ENCODE measurements at regions not wholly inside any gene's neighbourhood (a gene's known extent, or its start where the extent isn't known, plus 50 kb on each side); places are given as distances from the start of the nearest gene placed in this dataset.
A peak's percentile ranks its signal among the peaks of the same experiment; 100 is the strongest.

DNA sequence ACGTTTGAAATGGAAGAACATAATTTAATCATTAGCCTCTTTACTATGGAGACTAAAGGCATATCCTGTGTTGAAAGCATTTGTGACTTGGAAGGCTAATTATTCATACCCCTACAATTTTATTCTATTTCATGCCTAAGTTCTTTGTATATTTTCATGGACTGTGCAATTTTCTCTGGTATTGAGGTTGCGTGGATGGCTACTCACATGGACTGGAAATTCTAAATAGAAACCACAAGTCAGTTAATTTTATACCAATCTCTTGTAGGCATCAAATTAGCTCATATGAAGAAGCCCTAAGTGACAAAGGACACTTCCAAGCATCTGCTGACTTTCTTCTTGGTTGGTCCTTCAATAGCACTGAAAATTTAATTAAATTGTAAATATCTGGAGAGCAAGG is 1353.5 kb downstream of the ROBO1 start:
- no peak for DNase-seq (ENCODE audit: low read depth, low spot score)

DNA sequence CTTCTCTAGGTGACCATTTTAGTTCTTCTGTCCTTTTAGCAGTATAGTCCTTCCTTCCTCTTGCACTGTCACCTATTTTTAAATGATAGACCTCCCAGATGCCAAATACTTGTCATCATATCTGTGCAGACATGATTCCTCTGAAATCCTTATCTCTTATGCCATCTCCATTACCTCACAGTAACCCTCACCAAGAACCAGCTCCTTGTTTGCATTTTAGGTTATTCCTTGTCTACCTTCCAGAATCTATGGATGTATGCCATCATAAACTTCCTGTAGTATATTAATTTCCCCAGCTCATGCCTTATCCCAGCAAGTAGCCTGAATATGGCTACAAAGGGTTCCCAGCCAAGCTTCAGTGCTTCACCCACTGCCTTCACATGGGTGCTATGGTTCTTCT is 1347.2 kb downstream of the ROBO1 start:
- DNase-seq (ENCODE audit: low read depth, low spot score), result no peak

DNA sequence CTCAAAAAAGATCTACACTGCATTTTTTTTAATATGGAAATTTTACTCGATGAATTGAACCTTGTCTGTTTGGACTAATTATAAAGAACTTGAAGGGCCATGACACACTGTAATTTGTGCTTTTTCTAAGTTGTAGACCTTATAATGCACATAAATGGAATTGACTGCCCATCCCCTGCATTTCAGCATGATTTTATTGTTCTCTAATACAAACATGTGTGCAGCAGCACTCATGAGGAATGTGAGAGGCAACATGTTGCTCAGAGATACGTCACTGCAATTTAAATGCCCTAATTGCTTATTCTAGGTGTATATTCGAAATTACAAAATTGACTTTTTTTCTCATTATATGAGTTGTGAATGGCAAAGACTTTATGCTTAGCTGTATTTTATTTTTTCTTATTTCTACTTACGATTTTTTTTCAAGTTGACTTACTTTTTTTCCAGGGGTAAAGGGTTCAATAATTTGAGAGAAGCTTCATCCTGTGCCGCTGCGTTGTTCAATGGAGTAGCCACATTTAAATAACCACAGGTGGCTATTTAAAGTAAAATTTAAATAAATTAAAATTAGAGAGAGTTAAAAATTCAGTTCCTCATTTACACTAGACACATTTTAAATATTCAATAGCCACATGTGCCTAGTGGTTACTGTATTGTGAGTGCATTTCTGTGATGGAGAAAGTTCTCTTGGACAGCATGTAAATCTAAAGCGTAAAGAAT is 1346.4 kb downstream of the ROBO1 start:
- no peak for DNase-seq (ENCODE audit: low read depth, low spot score)

DNA sequence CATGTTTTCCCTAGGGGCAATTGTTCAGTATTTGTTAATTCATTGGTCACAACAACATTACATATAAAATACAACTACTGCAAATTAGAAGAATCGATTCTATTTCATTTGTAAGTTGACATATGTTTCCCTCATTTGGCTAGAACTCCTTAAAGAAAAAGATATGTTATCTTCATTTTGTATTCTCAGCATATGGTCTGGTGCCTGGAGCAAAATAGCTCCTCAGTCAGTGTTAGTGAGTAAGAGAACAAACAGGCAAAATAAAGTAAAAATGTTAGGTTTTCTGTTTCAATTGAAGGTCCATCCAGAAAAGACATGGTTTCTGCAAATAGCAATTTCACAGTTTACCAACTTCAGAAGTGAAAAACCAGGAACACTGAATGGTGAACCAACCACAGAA is 1343.1 kb downstream of the ROBO1 start:
- no peak for DNase-seq (ENCODE audit: low read depth, low spot score)

DNA sequence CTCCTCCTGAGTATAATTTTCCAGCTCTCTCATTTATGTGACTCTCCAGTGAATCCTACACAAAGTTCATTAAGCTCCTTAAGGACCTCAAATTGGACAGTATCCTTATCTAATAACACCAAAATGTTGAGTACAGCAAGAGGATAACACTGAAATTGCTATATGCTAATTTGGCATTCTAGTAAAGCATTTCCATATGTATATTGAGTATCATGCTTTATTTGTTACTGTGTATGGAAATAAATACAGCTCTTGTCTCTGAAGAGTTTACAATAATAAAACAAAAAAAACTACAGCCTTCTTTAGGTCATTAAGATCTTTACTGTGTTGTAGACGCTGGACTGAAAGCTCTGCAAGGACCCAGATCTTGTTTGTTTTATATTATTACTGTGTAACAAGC is 1341.3 kb downstream of the ROBO1 start:
- no peak for DNase-seq (ENCODE audit: low read depth, low spot score)

DNA sequence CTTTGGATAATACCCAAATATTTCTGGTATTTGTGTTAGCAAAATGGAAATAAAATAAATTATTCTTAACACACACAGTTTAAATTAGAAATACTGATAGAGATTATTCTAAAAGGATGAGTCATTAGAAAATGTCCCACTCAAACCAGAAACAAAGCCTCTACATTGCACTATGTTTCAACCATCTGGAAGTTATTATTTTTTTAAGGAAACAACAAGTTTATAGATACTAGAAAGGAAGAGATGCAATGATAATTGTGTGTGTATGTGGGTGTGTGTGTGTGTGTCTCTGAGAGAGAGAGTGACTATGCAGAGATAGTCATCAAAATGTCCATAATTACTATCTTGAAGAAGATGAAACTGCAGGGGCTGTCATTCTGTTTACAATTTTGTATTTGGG is 1340.5 kb downstream of the ROBO1 start:
- no peak for DNase-seq (ENCODE audit: low read depth, low spot score)

DNA sequence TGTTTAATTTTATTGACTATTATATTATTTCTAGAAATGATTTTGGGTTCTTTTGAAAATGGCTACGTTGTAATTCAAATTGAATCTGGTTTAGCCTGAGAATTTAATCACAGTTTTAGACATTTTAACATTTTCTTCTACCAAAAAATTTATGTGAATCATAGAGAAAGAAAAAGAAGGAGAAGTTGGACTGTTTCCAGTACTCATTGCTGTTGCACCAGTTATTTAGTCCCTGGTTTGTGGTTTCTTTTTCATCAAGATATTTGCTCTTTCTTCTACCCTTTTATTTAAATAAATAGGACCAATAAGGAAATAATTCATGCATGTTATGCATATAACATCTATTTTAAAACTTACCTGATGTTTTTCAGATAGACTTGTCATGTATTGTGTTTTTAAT is 1337.1 kb downstream of the ROBO1 start:
- no peak for DNase-seq (ENCODE audit: low read depth, low spot score)

DNA sequence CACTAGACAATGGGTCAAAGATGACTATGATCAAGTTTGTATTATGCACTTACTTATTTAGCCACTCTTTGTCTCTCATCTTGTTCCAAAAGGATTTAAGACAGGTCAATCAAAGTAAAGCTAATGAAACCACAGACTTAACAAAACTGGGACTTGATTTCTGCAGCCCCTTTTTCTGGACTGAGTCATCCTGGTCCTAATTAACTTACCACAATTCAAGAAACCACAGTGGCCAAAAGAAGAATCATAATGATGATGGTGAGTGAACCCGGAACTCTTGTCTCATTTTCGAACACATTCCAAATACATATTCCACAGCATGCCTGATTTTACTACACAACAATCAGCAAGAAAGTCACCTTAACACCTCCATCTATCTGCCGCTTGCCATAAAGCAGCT is 1333.0 kb downstream of the ROBO1 start:
- no peak for DNase-seq (ENCODE audit: low read depth, low spot score)

DNA sequence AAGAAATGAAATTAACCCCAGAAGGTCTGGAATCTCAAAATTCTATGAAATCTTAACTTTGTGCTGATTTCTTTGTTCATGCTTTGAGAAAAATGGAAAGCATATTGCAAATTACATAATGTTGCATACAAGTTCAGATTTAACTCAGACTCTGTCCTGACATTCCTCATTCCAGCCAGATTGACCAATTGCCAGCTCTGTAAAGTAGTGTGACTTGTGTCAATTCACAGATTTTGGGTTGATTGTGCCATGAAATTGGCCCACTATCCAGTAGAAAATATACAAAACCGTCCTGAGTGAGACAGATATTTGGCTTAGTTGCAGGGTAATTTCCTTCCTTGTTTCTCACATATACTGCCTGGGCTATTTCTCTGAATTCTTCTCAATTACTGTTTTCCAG is 1312.6 kb downstream of the ROBO1 start:
- DNase-seq (ENCODE audit: low read depth, low spot score), result no peak

DNA sequence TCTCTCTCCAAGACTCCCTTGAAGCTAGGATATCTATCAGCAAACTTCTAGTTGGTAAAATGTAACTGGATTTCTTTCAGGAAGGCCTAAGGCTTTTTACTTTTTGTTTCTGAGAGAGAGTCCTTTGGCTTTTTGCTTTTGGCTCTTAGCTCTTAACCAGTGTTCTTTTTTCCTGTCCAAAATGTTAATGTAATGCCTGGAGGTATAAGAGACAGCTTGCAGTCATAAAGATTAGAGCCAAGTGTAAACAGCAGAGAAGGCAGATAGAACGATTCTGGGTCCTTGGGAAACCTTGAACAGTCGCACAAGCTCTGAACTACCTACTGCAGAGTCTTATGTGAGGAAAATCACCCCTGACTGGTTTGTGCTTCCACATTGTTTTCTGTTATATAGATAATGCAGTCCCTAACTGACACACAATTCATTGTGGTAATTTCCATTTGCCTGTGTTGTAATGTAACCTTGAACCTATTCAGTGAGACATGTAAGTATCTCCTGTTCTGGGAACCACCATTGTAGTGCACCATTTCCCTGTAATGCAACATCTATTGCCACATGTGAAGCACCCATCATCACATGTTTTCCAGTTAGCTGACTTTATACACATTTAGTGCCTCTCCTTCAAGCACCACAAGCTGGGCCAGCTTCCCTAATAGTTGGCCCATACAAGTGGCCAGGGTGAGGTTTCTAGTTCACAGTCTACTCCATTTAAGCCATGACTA is 1311.9 kb downstream of the ROBO1 start:
- peak; percentile 26 for DNase-seq (ENCODE audit: low read depth, low spot score)

DNA sequence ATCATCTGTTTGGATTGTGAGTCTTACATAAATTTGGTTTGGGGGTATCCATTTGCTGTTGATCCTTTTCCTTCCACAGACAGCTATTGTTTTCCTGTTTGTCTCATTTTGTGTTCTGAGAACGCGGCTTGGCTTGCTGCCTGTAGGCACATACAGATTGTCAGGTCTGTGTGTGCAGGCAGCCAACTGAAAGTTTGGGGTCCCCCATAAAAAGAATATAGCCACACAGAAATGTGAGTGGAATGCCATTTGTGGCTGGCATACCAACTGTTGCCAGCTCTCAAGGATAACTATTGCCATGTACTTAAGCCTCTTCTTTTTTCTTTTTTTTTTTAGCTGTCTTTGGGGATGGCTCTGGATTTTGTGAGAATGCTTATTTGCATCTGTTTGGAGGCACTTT is 1308.0 kb downstream of the ROBO1 start:
- DNase-seq (ENCODE audit: low read depth, low spot score), result no peak

DNA sequence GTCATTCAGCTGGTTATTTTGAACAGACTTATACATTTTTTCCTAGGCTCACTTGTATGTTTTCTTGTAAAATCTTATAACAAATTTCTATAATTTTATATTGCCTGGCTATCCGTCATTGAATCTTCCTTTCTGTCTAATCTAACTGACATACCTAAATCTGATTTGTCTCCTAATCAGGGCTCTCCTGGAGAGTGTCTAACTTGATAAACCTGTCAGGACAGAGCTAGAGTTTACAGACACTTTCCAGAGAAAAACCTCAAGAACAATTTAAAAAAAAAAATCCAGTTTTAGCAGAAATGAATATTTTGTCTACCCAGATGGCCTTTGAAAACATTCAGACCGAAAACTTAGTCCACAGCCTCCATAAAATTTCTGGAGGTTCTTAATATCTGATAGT is 1305.8 kb downstream of the ROBO1 start:
- no peak for DNase-seq (ENCODE audit: low read depth, low spot score)

DNA sequence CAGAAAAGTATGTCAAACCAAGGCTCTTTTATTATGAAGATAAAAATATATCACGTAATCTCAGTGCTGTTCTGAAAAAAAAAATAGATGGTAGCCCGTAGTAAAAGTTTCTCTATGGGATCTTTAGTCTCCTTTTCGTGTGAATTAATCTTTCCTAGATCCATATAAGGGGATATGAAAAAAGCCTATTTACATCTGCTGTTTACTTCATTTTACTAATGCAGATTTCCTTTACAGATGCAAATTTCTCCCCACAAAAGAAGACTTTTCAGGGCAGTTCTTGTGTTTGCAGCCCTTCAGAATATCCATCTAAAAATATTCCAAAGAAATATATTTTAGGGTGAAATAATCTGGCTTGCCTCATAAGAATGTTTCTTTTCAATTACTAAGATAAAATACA is 1291.7 kb downstream of the ROBO1 start:
- DNase-seq (ENCODE audit: low read depth, low spot score), result no peak

DNA sequence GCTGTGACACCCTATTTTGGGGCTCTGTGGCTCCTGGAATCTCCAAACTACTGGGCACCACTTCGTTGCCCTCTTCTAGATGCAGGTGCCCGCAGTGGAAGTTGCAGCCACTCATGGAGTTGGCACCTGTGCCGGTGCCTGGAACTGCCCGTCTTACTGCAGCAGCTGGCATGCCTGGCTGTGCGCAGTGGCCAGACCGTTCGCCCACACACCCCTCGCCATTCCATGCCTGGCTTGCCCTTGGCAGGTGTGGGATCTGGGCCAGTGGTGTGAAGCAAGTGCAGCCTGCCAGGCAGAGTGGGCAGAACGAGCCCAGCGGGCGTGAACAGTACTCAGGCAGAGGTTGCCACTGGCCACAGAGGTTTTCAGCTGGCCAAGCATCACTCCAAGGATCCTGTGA is 1286.7 kb downstream of the ROBO1 start:
- no peak for DNase-seq (ENCODE audit: low read depth, low spot score)

DNA sequence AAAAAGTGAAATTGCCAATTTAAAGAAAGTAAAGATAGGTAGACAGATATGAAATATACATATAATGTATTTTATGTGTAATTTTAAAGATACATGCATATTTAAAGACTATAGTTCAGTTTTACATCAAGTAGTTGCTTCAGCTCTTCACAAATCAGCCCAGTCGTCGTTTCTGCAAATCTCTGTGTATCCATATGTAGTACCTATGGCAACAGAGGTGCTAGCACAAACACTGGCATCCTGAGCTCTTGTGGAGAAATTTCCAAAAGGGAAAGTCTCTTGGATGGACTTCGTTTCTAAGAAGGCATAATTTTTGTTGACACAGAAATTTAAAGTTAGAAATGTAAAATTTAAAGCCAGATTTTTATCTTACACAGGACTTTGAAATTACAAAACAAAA is 1284.7 kb downstream of the ROBO1 start:
- no peak for DNase-seq (ENCODE audit: low read depth, low spot score)

DNA sequence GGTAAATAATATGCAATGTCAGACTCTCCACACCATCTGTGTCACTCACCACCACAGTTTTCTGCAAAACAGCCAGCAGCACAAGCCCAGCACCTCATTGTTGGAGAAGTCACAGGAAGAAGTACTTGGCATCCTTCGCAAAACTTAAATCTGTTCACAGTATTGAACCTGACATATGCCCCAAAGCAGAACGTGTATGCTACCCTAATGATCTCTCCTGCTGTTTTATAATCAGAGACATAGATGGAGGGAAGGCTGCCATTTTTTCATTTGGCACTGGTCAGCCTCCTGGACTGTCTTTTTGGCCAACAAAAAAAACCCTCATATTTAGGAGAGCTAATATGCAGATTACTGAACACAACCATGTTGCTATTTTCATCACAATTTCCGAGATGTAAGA is 1272.9 kb downstream of the ROBO1 start:
- no peak for DNase-seq (ENCODE audit: low read depth, low spot score)

DNA sequence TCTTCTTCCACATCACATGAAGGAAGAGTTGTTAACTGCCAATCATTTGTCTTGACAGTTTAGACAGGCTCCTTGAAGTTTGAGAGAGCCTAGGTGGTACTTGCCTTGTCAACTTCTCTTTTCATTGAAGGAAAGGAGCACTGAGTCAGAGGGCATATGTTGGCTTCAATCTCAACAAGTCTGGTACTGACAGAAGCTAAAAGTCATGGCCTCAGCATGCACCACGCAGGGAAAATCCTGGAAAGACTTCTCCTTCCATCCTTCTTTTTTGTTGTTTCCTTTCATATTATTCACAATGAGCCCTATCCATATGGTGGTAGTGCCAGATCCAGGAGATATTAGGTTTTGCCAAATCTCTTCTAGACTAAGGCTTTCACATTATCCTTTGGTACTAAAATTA is 1272.5 kb downstream of the ROBO1 start:
- DNase-seq (ENCODE audit: low read depth, low spot score), result no peak

DNA sequence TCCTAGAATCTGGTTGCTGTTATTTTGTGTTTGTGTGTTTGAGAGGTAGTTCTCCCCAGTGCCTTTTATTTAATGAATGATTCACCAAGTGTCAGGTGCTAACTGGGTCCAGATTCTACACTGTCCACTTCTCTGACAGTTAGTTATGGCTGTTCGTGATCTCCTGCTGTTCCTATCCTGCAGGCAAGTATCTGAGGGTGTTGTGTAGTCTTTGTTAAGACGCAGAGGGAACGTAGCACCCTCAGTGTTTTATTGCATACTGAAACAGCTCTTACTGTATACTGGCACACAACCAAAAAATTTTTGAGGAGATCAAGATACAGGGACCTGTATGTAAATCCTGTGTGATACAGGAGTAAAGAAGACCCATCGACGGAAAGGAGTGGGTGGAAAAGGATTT is 1271.3 kb downstream of the ROBO1 start:
- no peak for DNase-seq (ENCODE audit: low read depth, low spot score)

DNA sequence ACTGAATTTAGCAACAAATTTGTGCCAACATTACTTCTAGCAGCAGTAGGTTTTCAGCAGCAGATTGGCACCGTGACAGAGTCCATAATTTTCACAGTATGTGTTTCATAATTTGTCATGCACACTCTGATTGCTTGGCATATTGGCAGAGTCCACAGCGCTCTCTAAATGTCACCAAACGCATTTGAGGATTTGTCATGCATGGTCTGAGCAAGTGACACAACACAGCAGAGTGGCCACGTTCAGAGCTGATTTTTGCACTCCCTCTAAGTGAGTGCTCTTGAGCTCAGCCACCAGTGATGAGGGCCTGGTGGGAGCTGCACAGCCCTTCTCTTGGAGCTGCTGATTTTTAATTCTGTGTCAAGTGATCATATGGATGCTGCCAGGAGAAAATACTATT is 1270.8 kb downstream of the ROBO1 start:
- DNase-seq (ENCODE audit: low read depth, low spot score), result no peak

DNA sequence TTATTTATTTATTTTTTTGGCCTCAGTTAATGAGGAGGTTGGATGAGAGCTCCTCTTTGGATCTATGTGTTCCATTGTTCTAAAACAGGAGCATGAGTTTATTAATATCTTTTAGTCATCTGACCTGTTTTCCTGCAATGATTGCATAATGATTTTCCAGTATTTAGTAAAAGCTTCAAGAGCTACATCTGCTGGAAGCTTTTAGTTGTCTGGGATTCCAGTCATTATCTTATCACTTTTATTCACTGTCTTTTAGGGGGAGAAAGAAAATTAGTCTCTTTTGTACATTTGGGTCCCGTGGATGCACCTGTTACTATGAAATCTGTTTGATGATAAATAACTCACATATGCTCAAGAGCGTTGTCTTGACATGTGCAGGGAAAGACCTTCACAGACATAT is 1270.0 kb downstream of the ROBO1 start:
- no peak for DNase-seq (ENCODE audit: low read depth, low spot score)

DNA sequence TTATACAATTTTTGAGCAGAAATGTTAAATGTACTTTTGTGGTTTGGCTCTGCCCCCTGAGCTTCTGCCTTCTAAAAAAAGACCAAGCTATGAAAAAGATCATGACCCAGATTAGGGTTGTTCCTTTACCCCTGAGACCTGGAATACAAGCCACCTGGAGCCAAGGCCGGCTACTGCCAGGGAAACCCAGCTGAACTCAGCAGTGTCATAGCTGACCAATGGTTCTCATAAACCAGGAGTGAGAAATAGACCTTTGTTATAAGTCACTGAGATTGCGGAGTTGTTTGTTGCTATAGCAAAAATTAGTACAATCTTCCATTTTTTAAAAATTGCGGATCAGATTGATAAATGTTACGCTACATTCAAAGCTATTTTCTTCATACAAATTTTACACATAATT is 1261.7 kb downstream of the ROBO1 start:
- no peak for DNase-seq (ENCODE audit: low read depth, low spot score)

DNA sequence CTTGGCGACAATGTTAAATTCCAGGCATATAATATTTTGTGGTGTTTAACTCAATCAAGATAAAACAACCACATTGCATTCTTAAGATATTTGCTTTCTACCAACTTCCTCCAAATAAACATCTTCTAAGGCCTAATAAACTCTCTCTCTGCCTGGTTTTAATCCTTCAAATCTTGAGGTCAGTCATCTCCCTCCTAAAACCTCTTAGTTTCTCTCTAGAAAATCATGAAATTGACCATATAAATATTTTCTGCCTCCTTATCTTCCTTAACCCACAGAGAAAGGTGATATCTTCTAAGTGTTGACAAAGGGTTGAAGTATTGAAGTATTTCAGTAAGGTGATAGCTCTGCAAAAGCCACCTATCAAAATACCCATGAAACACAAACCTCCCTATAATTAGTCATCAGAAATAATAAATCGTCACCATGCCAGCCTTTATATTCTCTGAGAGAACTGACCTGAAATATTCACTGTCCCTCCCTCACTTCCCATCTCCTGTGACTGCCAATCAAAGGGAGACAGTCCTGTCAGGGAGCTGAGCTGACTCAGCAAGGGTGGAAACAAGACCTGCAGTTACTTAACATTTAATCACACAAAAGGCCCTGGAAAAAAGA is 1261.1 kb downstream of the ROBO1 start:
- DNase-seq (ENCODE audit: low read depth, low spot score), result no peak
